Vagina (tissue), 2 donors: ENCODE measurements at regions not wholly inside any gene's neighbourhood (a gene's known extent, or its start where the extent isn't known, plus 50 kb on each side); places are given as distances from the start of the nearest gene placed in this dataset.

Experiments
- DNase-seq, 2 donors: peaks; one replicate each; pipeline ENCODE4 v3.0.0-alpha.2; 2017; ENCODE audit errors: extremely low spot score in 2 of 2
- H3K27ac ChIP-seq: fragments of 200-600 bp; sonication (generic); one replicate; pipeline ENCODE4 v1.5.1; 2019
- H3K27me3 ChIP-seq: fragments of 200-600 bp; sonication (generic); one replicate; pipeline ENCODE4 v1.5.1; 2019
- H3K36me3 ChIP-seq, 2 donors: fragments of 200-600 bp; sonication (generic); one replicate each; pipeline ENCODE4 v1.5.1; 2017 to 2019
- H3K4me1 ChIP-seq: fragments of 200-600 bp; sonication (generic); one replicate; pipeline ENCODE4 v1.5.1; 2019
- H3K4me3 ChIP-seq, 2 donors: fragments of 200-600 bp; sonication (generic); 1 replicate in 1 of 2; 2 replicates in 1 of 2; pipeline ENCODE4 v1.5.1; 2016 to 2019
- H3K9me3 ChIP-seq: fragments of 200-600 bp; sonication (generic); one replicate; pipeline ENCODE4 v1.5.1; 2019
- CTCF ChIP-seq, 3 experiments: fragments of 450-650 bp in 2 of 3; fragments of 200-600 bp in 1 of 3; sonication (generic) in 1 of 3; IDR thresholded peaks; one replicate each; pipeline ENCODE4 v1.5.1; 2017 to 2019; ENCODE audit warnings: antibody characterized with exemption in 3 of 3, mild to moderate bottlenecking in 2 of 3, moderate library complexity in 2 of 3
- POLR2A ChIP-seq, 2 donors: fragments of 450-650 bp; IDR thresholded peaks; one replicate each; pipeline ENCODE4 v1.6.1; 2017; ENCODE audit warnings: antibody characterized with exemption in 2 of 2, mild to moderate bottlenecking in 2 of 2, moderate library complexity in 2 of 2
- POLR2AphosphoS5 ChIP-seq, 2 donors: sonication (generic); formaldehyde crosslinking; IDR thresholded peaks; one replicate each; pipeline ENCODE4 v1.9.0; 2017; ENCODE audit warnings: antibody characterized with exemption in 2 of 2, mild to moderate bottlenecking in 2 of 2, low read depth in 1 of 2; ENCODE audit not compliant: insufficient read depth in 1 of 2
- intact Hi-C: fragments of 100-400 bp; cut with DNase I; formaldehyde crosslinking; loops from one replicate; pipeline ENCODE4 v1.15.1; 2023

- H3K4me1 ChIP-seq, result peaks cover 19% of the 10 kb centered on the region
- H3K27ac ChIP-seq, result peak overlapping the region; percentile 72
Observed at GRCh38 chr13:33723365-33723764, 94.6 kb upstream of the RFC3 start.

DNA sequence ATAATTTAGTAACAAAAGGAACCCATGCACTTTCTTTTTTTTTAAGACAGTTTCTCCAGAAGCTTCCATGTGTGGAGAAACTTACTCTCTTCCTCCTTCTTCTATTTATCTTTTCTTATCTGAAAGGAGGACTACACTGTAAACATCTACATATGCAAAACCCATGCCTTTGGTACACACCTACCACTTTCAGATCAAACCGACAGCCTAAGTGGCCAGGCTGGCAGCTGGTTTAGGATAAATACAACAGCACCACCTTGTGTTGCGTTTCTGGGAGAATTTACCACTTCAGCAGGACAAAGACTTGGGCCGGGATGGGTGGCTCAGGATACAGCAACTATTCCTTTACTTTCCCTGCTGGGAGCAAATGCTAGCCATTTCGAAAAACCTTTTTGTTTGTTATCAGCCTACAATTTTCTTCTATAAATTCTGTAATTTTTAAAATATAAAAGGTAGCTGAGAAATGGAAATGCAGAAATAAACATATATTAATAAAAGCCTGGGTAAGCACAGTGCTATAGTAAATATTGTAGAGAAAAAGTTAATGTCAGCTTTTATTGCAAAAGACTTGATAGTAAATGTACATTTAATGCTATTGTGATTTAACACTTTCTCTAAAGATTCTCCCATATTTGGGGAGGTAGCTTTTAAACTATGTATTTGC is 94.0 kb upstream of the RFC3 start:
- Histone ChIP-seq H3K4me1 (peaks cover 19% of the 10 kb centered on the region), H3K36me3 (no peaks in the 10 kb centered on the region), H3K27me3 (no peaks in the 10 kb centered on the region), H3K9me3 (no peaks in the 10 kb centered on the region), H3K4me3 (no peak overlapping the region), H3K27ac (peak overlapping the region; percentile 72)
- intact Hi-C loops, result loop anchor here (5.0 to 10.0 kb wide), 3 partner anchors 79 to 1137 kb away; partner anchors contain the start of gene PDS5B
- DNase-seq, result no peak
- TF ChIP-seq CTCF (IDR thresholded peaks at IDR 0.05) (peak; percentile 41 to 80 (median 53)), POLR2AphosphoS5 (IDR thresholded peaks at IDR 0.05; ENCODE audit: insufficient read depth in 1 of 2, low read depth in 1 of 2) (peak in 1 of 2 donors; percentile 76), POLR2A (IDR thresholded peaks at IDR 0.05) (no peak)

More at GRCh38 chr13:33723365-33723764, 94.6 kb upstream of the RFC3 start:
- TF ChIP-seq POLR2AphosphoS5 (IDR thresholded peaks at IDR 0.05; ENCODE audit: insufficient read depth in 1 of 2, low read depth in 1 of 2), result no peak
- Histone ChIP-seq H3K36me3 (no peaks in the 10 kb centered on the region), H3K27me3 (no peaks in the 10 kb centered on the region), H3K4me3 (no peak overlapping the region), H3K9me3 (no peaks in the 10 kb centered on the region)
- intact Hi-C loops, result loop anchor here (5.0 to 10.0 kb wide), 3 partner anchors 79 to 1136 kb away; partner anchors contain the start of gene PDS5B
- no peak for DNase-seq

- intact Hi-C loops, result loop anchor here (10.0 kb wide), 1 partner anchor 81 kb away; no protein-coding TSS in a partner anchor
- Histone ChIP-seq H3K4me3 (no peak overlapping the region), H3K36me3 (no peaks in the 10 kb centered on the region), H3K4me1 (peaks cover 19% of the 10 kb centered on the region), H3K27me3 (no peaks in the 10 kb centered on the region), H3K27ac (no peak overlapping the region), H3K9me3 (no peaks in the 10 kb centered on the region)
- DNase-seq, result no peak
- TF ChIP-seq POLR2A (IDR thresholded peaks at IDR 0.05) (no peak), POLR2AphosphoS5 (IDR thresholded peaks at IDR 0.05; ENCODE audit: insufficient read depth in 1 of 2, low read depth in 1 of 2) (no peak), CTCF (IDR thresholded peaks at IDR 0.05) (no peak)
Observed at GRCh38 chr13:33725340-33725739, 92.6 kb upstream of the RFC3 start.

- TF ChIP-seq POLR2AphosphoS5 (IDR thresholded peaks at IDR 0.05; ENCODE audit: insufficient read depth in 1 of 2, low read depth in 1 of 2), result no peak
- TF ChIP-seq CTCF (IDR thresholded peaks at IDR 0.05), result no peak
- TF ChIP-seq POLR2A (IDR thresholded peaks at IDR 0.05), result no peak
- no peak for DNase-seq
- intact Hi-C loops, result loop anchor here (10.0 kb wide), 1 partner anchor 83 kb away; no protein-coding TSS in a partner anchor
- no peak overlapping the region for H3K27ac ChIP-seq
- no peaks in the 10 kb centered on the region for H3K27me3 ChIP-seq
- no peaks in the 10 kb centered on the region for H3K36me3 ChIP-seq
- H3K4me1 ChIP-seq, result peaks cover 8% of the 10 kb centered on the region
- H3K9me3 ChIP-seq, result no peaks in the 10 kb centered on the region
- no peak overlapping the region for H3K4me3 ChIP-seq
Observed at GRCh38 chr13:33727297-33728083, 90.5 kb upstream of the RFC3 start.

GRCh38 chr13:33728271-33729037 is 89.5 kb upstream of the RFC3 start:
- intact Hi-C loops, result loop anchor here (10.0 kb wide), 1 partner anchor 84 kb away; no protein-coding TSS in a partner anchor
- Histone ChIP-seq H3K27ac (no peak overlapping the region), H3K9me3 (no peaks in the 10 kb centered on the region), H3K36me3 (no peaks in the 10 kb centered on the region), H3K4me3 (no peak overlapping the region), H3K27me3 (no peaks in the 10 kb centered on the region), H3K4me1 (peaks cover 2% of the 10 kb centered on the region)
- no peak for DNase-seq
- TF ChIP-seq CTCF (IDR thresholded peaks at IDR 0.05) (no peak), POLR2AphosphoS5 (IDR thresholded peaks at IDR 0.05; ENCODE audit: insufficient read depth in 1 of 2, low read depth in 1 of 2) (no peak), POLR2A (IDR thresholded peaks at IDR 0.05) (no peak)
